ENCODE measurements at regions not wholly inside any gene's neighbourhood (a gene's known extent, or its start where the extent isn't known, plus 50 kb on each side); places are given as distances from the start of the nearest gene placed in this dataset.
"Not testable (repeated sequence)": the region's sequence is repeated elsewhere in the genome, so short reads cannot be mapped to it uniquely, and the experiment has no call there.

DNA sequence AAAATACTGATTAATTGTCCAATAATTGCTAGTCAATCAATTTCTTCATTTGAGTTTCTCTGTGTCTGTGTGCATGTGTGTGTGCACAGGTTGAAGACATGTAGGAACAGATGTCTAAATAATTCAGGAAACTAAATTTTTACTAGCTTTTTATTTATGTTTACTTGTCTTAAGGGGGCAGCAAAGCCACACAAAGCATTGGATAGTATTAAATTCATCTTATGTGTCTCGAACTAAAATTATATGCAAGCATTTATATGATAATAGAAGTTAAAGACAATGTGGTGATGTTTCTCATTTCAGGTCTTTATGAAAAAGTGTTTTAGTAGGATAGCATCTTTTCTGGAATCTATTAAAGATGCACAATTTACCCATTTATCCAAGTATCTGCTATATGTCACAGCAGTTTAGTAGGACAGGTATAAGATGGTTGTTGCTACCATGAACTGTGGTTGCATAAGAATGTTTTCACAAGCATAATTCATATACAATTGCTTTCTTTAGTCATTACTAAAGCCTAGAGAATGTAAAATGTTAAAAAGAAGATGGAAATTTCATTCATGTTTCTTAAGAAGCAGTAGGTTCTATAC, 784.6 kb upstream of the NUDT12 start:
- no peak for DNase-seq
- Mint-ChIP-seq H3K27me3 (ENCODE audit: low read depth in 3 of 3) (no peaks in the 10 kb centered on the region), H3K9me3 (peaks cover 4 to 11% (median 7%) of the 10 kb centered on the region in 6 donors), H3K4me3 (no peak overlapping the region), H3K27ac (no peak overlapping the region), H3K36me3 (peaks cover 0 to 4% (median 0%) of the 10 kb centered on the region in 3 donors), H3K4me1 (no peaks in the 10 kb centered on the region)

GRCh38 chr5:104345222-104346016, 782.8 kb upstream of the NUDT12 start:
- no peak for DNase-seq
- Mint-ChIP-seq H3K27ac (no peak overlapping the region), H3K9me3 (peaks cover 4 to 11% (median 7%) of the 10 kb centered on the region in 6 donors), H3K4me1 (no peaks in the 10 kb centered on the region), H3K4me3 (no peak overlapping the region), H3K27me3 (ENCODE audit: low read depth in 3 of 3) (no peaks in the 10 kb centered on the region), H3K36me3 (peaks cover 0 to 4% (median 0%) of the 10 kb centered on the region in 3 donors)

GRCh38 chr5:104344809-104345208, 782.2 kb upstream of the NUDT12 start:
- H3K4me3 Mint-ChIP-seq = no peak overlapping the region
- peaks cover 0 to 4% (median 0%) of the 10 kb centered on the region in 3 donors for H3K36me3 Mint-ChIP-seq
- no peaks in the 10 kb centered on the region for H3K27me3 Mint-ChIP-seq (ENCODE audit: low read depth in 3 of 3)
- no peaks in the 10 kb centered on the region for H3K4me1 Mint-ChIP-seq
- no peak overlapping the region for H3K27ac Mint-ChIP-seq
- H3K9me3 Mint-ChIP-seq = peaks cover 4 to 11% (median 7%) of the 10 kb centered on the region in 6 donors
- no peak for DNase-seq

GRCh38 chr5:104327801-104328200, 765.2 kb upstream of the NUDT12 start:
- Mint-ChIP-seq H3K27ac (no peak overlapping the region), H3K9me3 (peaks cover 2 to 49% (median 20%) of the 10 kb centered on the region in 6 donors), H3K36me3 (no peaks in the 10 kb centered on the region), H3K4me1 (no peaks in the 10 kb centered on the region), H3K4me3 (no peak overlapping the region), H3K27me3 (ENCODE audit: low read depth in 3 of 3) (no peaks in the 10 kb centered on the region)
- DNase-seq = no peak

- DNase-seq = no peak
- Mint-ChIP-seq H3K9me3 (peaks cover 0 to 42% (median 17%) of the 10 kb centered on the region in 6 donors), H3K4me1 (no peaks in the 10 kb centered on the region), H3K27ac (no peak overlapping the region), H3K27me3 (ENCODE audit: low read depth in 3 of 3) (no peaks in the 10 kb centered on the region), H3K4me3 (no peak overlapping the region), H3K36me3 (no peaks in the 10 kb centered on the region)
Observed at GRCh38 chr5:104326966-104327365, 764.4 kb upstream of the NUDT12 start.

GRCh38 chr5:104325356-104325755, 762.8 kb upstream of the NUDT12 start:
- Mint-ChIP-seq H3K4me1 (no peaks in the 10 kb centered on the region), H3K4me3 (no peak overlapping the region), H3K9me3 (peaks cover 2 to 31% (median 8%) of the 10 kb centered on the region in 6 donors), H3K36me3 (no peaks in the 10 kb centered on the region), H3K27me3 (ENCODE audit: low read depth in 3 of 3) (no peaks in the 10 kb centered on the region), H3K27ac (no peak overlapping the region)
- DNase-seq = no peak

- peaks cover 3 to 12% (median 10%) of the 10 kb centered on the region in 6 donors for H3K9me3 Mint-ChIP-seq
- not testable (repeated sequence) for H3K4me1 Mint-ChIP-seq; H3K27me3 Mint-ChIP-seq (ENCODE audit: low read depth in 3 of 3); H3K27ac Mint-ChIP-seq; H3K4me3 Mint-ChIP-seq; DNase-seq; H3K36me3 Mint-ChIP-seq
Observed at GRCh38 chr5:104316676-104317075, 754.1 kb upstream of the NUDT12 start.

GRCh38 chr5:104312481-104312880, 749.9 kb upstream of the NUDT12 start:
- Mint-ChIP-seq H3K27me3 (ENCODE audit: low read depth in 3 of 3) (peaks cover 0 to 1% (median 0%) of the 10 kb centered on the region in 3 donors), H3K27ac (no peak overlapping the region), H3K4me1 (no peaks in the 10 kb centered on the region), H3K4me3 (no peak overlapping the region), H3K36me3 (no peaks in the 10 kb centered on the region), H3K9me3 (peaks cover 0 to 10% (median 5%) of the 10 kb centered on the region in 6 donors)
- no peak for DNase-seq

DNA sequence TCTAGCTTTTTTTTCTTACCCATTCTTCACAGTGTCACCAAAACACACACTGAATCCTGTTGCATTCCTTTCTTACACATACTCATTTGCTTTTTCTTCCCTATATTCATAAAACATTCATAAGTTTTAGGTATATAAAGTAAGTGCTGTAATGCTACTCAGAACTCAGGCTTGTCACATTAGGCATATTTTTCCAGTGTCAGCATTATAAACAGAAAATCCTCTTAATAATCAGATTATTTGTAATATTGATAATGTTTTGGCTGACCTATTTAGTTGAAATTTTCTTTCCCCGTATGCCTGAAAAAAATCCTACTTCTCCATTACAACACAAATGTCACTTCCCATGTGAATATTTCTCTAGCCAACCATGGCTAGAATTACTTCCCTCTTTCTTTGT, 743.0 kb upstream of the NUDT12 start:
- Mint-ChIP-seq H3K36me3 (no peaks in the 10 kb centered on the region), H3K4me1 (no peaks in the 10 kb centered on the region), H3K4me3 (no peak overlapping the region), H3K27me3 (ENCODE audit: low read depth in 3 of 3) (peaks cover 0 to 2% (median 0%) of the 10 kb centered on the region in 3 donors), H3K27ac (no peak overlapping the region), H3K9me3 (peaks cover 0 to 19% (median 6%) of the 10 kb centered on the region in 6 donors)
- DNase-seq = no peak

DNA sequence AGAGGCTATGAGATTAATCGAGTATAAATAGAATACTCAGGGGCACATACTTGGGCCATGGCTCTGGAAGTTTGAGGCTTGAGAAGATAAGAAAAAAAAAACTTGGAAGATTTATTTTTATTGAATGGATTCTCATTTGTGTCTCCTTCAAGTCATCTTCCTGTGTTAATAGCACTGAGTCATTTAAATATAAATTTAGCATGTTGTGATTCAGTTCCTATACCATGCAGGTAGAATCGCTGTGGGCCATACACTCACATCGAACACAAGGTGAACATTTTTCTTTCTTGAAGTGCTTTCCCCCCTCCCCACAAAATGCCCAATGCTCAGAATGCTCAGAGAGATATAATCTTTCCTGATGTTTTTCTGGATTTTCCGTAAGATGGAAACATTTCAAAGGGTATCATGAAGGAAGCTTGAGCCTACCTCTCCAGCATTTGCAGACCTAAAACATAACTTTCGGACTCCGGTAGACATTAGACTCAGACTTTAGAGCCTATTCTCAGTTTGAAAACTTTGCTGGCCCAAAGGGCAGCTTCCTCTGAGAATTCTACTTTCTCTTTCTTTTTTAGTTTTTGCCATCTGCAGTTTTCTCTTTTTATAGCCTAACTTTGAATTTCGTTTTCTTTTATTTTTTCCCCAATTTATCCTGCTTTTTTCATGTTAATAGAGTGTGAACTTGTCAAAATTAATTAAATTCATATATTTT, 737.6 kb upstream of the NUDT12 start:
- no peak for DNase-seq
- Mint-ChIP-seq H3K27me3 (ENCODE audit: low read depth in 3 of 3) (no peaks in the 10 kb centered on the region), H3K4me3 (no peak overlapping the region), H3K4me1 (no peaks in the 10 kb centered on the region), H3K27ac (no peak overlapping the region), H3K9me3 (peaks cover 1 to 36% (median 19%) of the 10 kb centered on the region in 6 donors), H3K36me3 (no peaks in the 10 kb centered on the region)

DNA sequence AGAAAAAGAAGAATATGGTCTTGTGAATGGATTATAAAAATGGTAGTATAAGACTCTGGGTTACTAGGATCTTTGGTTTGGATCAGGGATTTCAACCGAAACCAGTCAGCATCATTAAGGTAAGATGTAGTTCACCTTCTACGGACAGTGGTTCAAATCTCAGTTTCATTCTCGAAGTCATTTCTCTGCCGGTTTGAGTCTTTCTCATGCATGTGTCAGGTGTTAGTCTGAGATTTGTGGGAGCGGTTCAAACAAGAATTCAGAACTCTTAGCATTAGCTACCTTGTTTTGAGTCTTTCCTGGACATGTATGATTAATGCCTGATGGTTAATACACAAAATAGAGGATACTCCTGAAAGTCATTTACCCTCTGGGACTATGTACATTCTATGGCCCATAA, 735.9 kb upstream of the NUDT12 start:
- H3K4me3 Mint-ChIP-seq = no peak overlapping the region
- DNase-seq = no peak
- H3K27me3 Mint-ChIP-seq (ENCODE audit: low read depth in 3 of 3) = no peaks in the 10 kb centered on the region
- no peak overlapping the region for H3K27ac Mint-ChIP-seq
- H3K36me3 Mint-ChIP-seq = no peaks in the 10 kb centered on the region
- no peaks in the 10 kb centered on the region for H3K4me1 Mint-ChIP-seq
- H3K9me3 Mint-ChIP-seq = peaks cover 6 to 31% (median 20%) of the 10 kb centered on the region in 6 donors

- Mint-ChIP-seq H3K27ac (no peak overlapping the region), H3K4me3 (no peak overlapping the region), H3K9me3 (peaks cover 8 to 41% (median 22%) of the 10 kb centered on the region in 6 donors), H3K36me3 (peaks cover 0 to 3% (median under 1%) of the 10 kb centered on the region in 3 donors), H3K27me3 (ENCODE audit: low read depth in 3 of 3) (no peaks in the 10 kb centered on the region), H3K4me1 (no peaks in the 10 kb centered on the region)
- no peak for DNase-seq
Observed at GRCh38 chr5:104297076-104297475, 734.5 kb upstream of the NUDT12 start.

GRCh38 chr5:104295991-104296390, 733.4 kb upstream of the NUDT12 start:
- no peak for DNase-seq
- Mint-ChIP-seq H3K27ac (no peak overlapping the region), H3K4me3 (no peak overlapping the region), H3K27me3 (ENCODE audit: low read depth in 3 of 3) (no peaks in the 10 kb centered on the region), H3K36me3 (peaks cover 0 to 4% (median 3%) of the 10 kb centered on the region in 3 donors), H3K9me3 (peaks cover 8 to 42% (median 24%) of the 10 kb centered on the region in 6 donors), H3K4me1 (no peaks in the 10 kb centered on the region)

GRCh38 chr5:104283136-104283535, 720.5 kb upstream of the NUDT12 start:
- no peaks in the 10 kb centered on the region for H3K4me1 Mint-ChIP-seq
- no peak for DNase-seq
- peaks cover 6 to 33% (median 12%) of the 10 kb centered on the region in 6 donors for H3K9me3 Mint-ChIP-seq
- H3K27ac Mint-ChIP-seq = no peak overlapping the region
- H3K27me3 Mint-ChIP-seq (ENCODE audit: low read depth in 3 of 3) = no peaks in the 10 kb centered on the region
- H3K36me3 Mint-ChIP-seq = no peaks in the 10 kb centered on the region
- no peak overlapping the region for H3K4me3 Mint-ChIP-seq
